ENCODE measurements at regions not wholly inside any gene's neighbourhood (a gene's known extent, or its start where the extent isn't known, plus 50 kb on each side); places are given as distances from the start of the nearest gene placed in this dataset.

GRCh38 chr11:29282088-29282487, 734.7 kb downstream of the KCNA4 start:
- DNase-seq, result no peak
- Histone ChIP-seq H3K36me3 (no peaks in the 10 kb centered on the region), H3K4me1 (no peaks in the 10 kb centered on the region), H3K27me3 (no peaks in the 10 kb centered on the region), H3K4me3 (ENCODE audit: low read depth, low read length) (no peak overlapping the region), H3K9me3 (no peaks in the 10 kb centered on the region)
- no peak for TF ChIP-seq CTCF (IDR thresholded peaks at IDR 0.05; ENCODE audit: low read depth, low read length)

DNA sequence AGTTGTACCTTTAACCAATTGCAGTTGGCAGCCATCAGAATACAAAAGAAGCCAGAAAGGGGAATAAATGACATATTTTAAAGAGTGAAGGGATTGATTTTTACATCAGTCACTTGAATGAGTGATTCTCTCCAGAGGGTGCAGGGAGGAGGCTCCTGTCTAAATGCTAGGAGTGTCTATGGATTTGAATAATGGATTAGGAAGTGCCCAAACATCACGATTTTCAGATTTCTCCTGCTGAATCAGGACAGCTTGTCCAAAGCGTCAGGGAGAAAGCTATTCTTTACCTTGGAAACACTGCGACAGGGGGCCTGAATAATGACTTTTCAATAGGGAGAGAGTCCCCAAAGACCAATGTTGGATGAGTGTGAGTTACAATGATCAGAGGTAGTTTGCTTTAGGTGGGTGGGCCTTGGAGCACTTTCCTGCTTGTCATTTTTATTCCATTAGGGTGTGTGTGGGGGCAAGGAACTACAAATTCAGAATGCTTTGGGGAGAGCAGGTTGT, 735.5 kb downstream of the KCNA4 start:
- Histone ChIP-seq H3K9me3 (no peaks in the 10 kb centered on the region), H3K4me3 (ENCODE audit: low read depth, low read length) (no peak overlapping the region), H3K27me3 (no peaks in the 10 kb centered on the region), H3K36me3 (no peaks in the 10 kb centered on the region), H3K4me1 (no peaks in the 10 kb centered on the region)
- no peak for TF ChIP-seq CTCF (IDR thresholded peaks at IDR 0.05; ENCODE audit: low read depth, low read length)
- no peak for DNase-seq

GRCh38 chr11:29280452-29280851, 736.4 kb downstream of the KCNA4 start:
- Histone ChIP-seq H3K4me3 (ENCODE audit: low read depth, low read length) (no peak overlapping the region), H3K9me3 (no peaks in the 10 kb centered on the region), H3K36me3 (no peaks in the 10 kb centered on the region), H3K27me3 (no peaks in the 10 kb centered on the region), H3K4me1 (no peaks in the 10 kb centered on the region)
- DNase-seq, result no peak
- no peak for TF ChIP-seq CTCF (IDR thresholded peaks at IDR 0.05; ENCODE audit: low read depth, low read length)

DNA sequence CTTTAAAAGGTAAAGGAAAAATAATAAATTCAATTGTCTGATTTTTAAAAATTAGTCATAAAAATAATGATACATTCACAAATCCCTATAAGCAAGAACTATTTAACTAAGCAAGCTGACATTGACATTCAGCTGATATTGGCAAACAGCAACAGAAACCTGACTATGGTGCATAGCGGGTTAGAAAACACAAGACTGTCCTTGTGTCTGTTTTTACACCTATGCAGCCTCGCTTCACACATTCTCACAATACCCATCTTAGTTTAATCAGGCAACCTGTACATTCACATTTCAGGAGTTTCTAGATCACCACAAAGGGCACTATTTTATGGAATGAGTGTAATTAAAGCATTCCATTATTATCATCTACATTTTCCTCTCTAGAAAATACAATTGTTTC, 737.1 kb downstream of the KCNA4 start:
- no peak overlapping the region for H3K4me3 ChIP-seq (ENCODE audit: low read depth, low read length)
- H3K27me3 ChIP-seq, result no peaks in the 10 kb centered on the region
- H3K9me3 ChIP-seq, result no peaks in the 10 kb centered on the region
- H3K4me1 ChIP-seq, result no peaks in the 10 kb centered on the region
- DNase-seq, result no peak
- H3K36me3 ChIP-seq, result no peaks in the 10 kb centered on the region
- no peak for TF ChIP-seq CTCF (IDR thresholded peaks at IDR 0.05; ENCODE audit: low read depth, low read length)

GRCh38 chr11:29272019-29272654, 744.7 kb downstream of the KCNA4 start:
- TF ChIP-seq CTCF (IDR thresholded peaks at IDR 0.05; ENCODE audit: low read depth, low read length), result no peak
- H3K9me3 ChIP-seq, result no peaks in the 10 kb centered on the region
- H3K36me3 ChIP-seq, result no peaks in the 10 kb centered on the region
- no peak overlapping the region for H3K4me3 ChIP-seq (ENCODE audit: low read depth, low read length)
- H3K4me1 ChIP-seq, result no peaks in the 10 kb centered on the region
- no peak for DNase-seq
- no peaks in the 10 kb centered on the region for H3K27me3 ChIP-seq

DNA sequence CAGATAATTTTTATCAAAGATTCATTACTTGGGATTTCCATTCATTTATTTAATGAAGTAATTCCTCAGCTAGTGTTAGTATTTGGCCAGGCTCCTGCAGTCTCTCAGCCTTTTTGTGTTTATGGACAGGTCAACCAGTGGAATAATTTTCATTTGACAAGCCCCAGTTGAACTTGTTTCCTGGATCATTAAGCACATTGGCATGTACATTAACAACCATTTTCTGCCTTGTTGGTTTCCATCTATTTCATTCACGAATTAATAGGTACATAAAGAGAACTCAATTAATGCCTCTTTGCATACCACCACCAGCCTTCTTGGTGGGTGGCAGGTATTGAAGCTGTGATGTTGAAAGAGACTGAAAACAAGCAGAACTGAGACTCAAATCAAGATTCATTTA, 745.2 kb downstream of the KCNA4 start:
- no peaks in the 10 kb centered on the region for H3K36me3 ChIP-seq
- no peaks in the 10 kb centered on the region for H3K4me1 ChIP-seq
- TF ChIP-seq CTCF (IDR thresholded peaks at IDR 0.05; ENCODE audit: low read depth, low read length), result no peak
- H3K27me3 ChIP-seq, result no peaks in the 10 kb centered on the region
- no peak for DNase-seq
- H3K9me3 ChIP-seq, result no peaks in the 10 kb centered on the region
- H3K4me3 ChIP-seq (ENCODE audit: low read depth, low read length), result no peak overlapping the region

All from BE2C (cell line).